OCI-M2 (cell line): ENCODE measurements at regions not wholly inside any gene's neighbourhood (a gene's known extent, or its start where the extent isn't known, plus 50 kb on each side); places are given as distances from the start of the nearest gene placed in this dataset.
"Not testable (repeated sequence)": the region's sequence is repeated elsewhere in the genome, so short reads cannot be mapped to it uniquely, and the experiment has no call there.

Experiments used
- DNase-seq: peaks from one replicate; lab custom pipeline; 2025; ENCODE audit not compliant: unreplicated experiment; lab: John Stamatoyannopoulos, UW

DNA sequence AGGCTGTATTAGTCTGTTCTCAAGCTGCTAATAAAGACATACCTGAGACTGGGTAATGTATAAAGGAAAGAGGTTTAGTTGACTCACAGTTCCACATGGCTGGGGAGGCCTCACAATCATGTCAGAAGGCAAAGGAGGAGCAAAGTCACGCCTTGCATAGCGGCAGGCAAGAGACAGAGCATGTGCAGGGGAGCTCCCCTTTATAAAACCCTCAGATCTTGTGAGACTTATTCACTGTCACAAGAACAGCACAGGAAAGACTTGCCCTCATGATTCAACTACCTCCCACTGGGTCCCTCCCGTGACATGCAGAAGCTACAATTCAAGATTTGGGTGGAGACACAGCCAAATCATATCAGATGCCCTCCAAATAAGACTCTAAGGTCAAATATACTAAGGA, 139.4 kb upstream of the TOP1 start:
- DNase-seq = not testable (repeated sequence)

DNA sequence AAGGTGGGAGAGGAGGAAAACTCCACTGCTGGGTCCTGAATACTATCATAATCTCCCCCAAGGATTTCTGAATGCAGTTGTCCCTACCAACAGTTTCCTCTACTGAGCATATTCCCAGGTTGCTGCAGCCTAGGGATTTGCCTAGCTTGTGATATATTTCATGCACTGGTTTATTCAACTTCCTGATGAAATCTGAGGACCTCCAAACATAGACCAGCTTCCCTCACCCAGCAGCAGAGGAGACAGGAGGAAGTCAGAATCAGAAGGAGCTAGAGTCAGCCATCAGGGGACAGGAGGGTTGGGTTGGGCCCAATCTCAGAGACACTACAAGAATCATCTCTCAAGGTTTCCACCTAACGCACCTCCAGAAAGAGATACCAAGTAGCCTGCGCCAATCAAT, 138.4 kb upstream of the TOP1 start:
- DNase-seq = no peak

DNA sequence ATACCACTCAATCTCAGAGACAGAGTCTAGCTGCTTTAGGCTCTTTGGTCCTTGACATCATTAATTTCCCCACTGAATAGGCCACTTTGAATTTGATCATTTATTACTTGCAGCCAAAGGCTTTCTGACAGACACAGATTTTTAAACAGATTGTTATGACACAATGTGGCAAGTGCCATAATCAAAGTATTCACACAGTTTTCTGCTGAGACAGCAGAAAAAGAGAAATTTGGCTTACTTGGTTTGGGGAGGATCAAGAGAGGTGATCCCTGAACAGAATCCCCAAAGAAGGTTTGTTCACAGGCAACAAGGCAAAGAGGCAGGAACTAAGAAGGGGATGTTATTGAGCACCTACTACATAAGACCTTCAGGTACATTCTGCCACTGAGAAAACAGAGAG, 138.0 kb upstream of the TOP1 start:
- DNase-seq = no peak

DNA sequence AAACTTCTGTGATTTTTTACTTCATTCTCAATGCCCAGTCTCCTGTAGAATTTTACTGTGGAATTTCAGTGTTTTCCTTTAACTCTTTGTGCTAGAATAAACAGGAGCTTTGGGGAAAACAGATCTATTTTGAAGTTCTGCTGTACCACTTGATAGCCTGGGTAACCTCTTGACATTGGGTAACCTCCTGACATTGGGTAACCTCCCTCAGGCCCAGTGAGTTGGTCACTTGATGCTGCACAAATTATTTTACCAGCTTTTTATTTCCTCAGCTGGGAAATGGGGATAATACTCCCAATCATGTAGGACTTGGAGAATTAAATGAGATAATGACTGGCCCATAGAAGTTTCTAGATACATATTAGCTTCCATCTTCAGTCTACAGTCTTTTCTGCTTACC, 137.3 kb upstream of the TOP1 start:
- DNase-seq = no peak

DNA sequence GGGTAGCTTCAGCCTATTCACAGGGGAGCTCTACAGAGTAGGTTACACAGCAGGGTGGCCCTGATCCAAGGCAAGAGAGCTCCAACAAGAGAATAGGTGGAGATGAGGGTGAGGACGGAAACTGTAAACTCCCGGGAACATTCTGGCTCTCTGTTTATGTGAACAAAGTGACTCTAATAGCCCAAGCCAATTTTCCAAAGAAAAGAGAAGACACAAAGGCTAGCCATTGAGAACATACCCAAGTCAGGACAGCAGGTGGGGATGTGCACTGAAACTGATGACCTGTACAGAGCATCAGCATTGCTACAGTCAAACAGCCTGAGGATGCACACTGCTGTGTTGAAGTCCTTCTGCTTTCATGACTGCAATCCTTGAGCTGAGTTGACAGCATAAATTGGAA, 136.0 kb upstream of the TOP1 start:
- DNase-seq = no peak

DNA sequence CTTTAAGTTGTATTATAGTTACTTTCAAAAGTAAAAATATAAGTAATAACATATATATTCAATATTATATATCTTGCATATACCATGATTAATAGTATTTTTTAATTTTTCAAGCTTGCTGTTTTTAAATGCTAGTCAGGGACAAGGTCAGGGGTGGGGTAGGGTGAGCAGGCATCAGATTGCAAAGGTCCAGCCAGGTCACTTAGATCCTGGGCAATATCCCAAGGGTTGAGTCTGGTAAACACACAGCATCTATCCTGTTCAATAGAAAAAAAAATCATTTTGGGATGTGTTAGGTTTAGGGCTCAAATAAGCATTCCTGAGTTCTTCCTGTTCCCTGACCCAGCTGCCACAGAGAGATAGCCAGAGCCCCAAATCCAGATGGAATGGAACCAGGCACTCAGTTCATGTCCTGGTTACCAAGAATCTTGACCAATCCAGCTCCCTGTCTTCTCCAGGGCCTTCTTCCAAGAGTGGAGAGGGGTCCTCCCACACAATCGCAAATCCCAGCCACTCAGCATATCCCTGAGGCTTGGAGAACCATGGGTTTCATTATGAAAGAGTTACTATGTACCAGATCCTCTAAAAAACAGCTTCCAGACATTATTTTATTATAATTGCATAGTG, 134.9 kb upstream of the TOP1 start:
- no peak for DNase-seq

DNA sequence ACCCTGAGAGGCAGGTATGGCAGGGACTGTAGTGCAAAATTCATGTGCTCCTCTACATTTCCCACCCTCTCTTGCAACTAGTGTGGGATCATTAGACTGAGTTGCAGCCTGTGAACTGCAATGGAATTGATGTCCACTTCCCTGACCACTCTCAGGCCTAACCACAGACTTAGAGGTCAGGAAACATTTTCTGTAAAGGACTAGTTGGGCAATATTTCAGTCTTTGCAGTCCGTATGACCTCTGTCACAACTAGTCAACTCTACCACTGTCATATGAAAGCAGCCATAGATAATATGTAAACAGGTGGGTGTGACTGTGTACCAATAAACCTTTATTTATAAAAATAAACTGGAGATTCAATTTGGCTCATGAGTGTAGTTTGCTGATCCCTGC, 134.4 kb upstream of the TOP1 start:
- no peak for DNase-seq

DNA sequence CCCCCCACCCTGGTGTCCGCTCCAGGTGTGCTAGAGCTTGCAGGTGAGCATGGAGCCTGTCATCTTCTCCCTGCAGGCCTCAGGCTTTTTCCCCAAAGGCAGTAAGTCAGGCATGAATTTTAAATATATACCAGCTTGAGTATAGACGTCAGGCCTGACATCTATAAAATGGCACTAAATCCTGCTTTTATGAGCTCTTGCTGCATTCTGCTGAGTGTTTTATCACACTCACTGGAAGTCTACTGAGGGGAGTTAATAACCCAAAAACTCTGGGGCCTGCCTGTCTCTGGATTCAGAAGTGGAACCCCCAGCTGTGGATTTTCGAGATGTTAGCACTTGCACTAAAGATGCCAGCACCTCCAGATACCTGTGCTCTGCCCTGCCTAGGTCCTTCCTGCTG, 133.4 kb upstream of the TOP1 start:
- no peak for DNase-seq

DNA sequence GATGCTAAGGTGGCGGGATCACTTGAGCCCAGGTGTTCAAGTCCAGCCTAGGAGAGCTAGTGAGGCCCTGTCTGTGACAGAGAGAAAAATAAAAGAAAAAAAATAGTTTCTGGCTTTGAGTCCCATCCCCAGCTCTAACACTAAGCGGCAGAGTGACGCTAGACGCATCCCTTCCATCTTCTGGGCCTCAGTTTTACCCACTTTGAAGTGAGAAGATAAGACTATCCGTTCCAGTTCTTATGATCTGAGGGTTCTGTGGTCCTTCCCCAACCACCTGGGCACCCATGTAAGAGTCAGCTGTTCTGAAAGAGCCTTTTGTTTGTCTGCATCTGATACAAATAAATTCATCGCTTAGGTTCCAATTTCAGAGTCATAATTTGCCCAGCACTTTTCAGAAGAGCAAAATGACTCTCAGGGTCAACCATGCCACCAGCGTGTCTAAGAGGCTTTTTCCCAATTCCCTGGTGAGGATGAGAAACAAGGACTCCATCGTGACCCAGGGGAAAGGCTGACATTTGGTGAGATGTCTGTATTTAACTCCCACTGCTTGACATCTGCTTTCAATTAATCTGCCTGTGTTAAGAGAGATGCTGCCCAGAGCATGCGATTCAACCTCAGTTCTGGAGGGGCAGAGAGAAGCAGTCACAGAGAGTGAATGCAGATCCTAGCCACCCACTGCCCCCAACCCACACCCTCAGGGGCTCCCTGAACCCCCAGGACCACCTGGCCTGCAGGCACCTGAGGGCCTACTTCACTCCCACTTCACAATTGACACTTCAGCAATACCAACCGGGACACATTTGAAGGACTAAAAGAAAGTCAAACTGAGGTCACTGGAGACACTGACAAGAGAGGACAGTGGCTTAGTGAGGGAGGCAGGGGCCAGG, 131.6 kb upstream of the TOP1 start:
- DNase-seq = no peak

DNA sequence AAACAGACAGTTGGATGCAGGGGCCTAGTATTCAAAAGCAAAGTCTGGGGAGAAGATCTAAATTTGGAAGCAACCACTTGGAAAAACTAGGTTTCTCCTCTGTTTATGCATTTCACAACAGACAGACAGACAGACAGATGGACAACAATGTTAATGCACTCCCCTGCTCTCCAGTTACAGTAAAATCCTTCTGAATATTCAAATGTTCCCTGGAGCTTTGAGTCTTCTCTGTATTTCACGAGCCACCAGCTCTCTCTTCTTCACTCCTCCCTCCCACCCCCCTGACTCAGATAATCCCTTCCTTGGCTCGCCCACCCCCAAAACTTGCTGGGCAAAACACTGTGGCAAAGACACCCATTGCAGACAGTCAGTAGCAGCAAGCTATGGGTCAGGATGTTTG, 129.3 kb upstream of the TOP1 start:
- no peak for DNase-seq

DNA sequence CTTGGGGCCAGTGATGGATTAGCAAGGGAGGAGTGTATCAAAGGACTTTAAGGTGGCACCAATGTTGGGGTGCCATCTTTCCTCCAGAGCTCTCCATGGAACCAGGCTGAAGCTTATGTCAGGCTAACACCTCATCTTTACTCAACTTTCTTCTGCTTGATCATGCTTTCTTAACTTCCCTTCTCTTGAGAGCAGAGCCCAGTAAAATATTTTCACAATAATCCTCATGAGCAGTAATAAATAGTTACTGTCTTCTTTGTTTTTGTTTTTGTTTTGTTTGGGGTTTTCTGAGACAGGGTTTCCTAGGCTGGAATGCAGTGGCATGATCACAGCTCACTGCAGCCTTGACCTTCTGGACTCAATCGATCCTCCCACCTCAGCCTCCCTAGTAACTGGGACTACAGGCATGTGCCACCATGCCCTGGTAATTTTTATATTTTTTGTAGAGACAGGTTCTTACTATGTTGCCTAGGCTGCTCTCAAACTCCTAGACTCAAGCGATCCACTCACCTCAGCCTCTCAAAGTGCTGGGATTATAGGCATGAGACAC, 127.9 kb upstream of the TOP1 start:
- no peak for DNase-seq

DNA sequence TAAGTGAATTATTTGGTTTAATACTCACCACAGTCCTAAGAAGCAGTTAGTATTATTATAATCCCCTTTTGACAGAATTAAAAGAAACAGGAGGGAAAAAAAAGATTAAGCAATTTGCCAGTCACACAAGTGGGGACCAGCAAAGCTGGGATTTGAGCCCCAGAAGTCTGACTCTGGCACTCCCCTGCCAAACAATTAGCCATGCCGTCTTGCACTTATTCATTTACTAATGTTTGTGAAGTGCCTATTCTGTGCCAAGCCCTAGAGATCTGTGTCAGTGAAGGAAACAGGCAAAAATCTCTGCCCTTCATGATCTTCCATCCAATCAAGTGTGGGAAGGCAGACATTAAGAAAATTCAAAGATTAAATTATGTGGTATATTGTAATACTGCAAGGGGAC, 126.0 kb upstream of the TOP1 start:
- DNase-seq = no peak

DNA sequence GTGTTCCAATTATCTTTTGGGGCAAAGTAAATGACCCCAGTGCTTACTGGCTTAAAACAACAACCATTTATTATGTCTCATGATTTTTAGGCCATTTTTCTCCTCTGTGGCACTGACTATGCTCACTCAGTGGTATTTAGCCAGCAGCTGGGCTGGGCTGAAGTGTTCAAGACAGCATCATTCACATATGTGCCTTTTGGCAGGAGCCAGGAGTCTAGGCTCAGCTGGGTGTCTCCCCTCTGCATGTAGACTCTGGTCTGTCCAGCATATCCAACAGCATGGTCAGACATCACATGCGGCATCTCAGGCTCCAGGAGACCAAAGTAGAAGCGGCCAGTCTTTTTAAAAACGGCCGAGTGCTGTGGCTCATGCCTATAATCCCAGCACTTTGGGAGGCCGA, 120.3 kb upstream of the TOP1 start:
- no peak for DNase-seq

DNA sequence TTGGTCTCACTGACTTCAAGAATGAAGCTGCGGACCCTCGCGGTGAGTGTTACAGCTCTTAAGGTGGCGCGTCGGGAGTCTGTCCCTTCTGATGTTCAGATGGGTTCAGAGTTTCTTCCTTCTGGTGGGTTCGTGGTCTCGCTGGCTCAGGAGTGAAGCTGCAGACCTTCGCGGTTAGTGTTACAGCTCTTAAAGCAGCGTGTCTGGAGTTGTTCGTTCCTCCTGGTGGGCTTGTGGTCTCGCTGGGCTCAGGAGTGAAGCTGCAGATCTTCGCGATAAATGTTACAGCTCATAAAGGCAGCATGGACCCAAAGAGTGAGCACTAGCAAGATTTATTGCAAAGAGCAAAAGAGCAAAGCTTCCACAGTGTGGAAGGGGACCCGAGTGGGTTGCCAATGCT, 119.1 kb upstream of the TOP1 start:
- DNase-seq = not testable (repeated sequence)

DNA sequence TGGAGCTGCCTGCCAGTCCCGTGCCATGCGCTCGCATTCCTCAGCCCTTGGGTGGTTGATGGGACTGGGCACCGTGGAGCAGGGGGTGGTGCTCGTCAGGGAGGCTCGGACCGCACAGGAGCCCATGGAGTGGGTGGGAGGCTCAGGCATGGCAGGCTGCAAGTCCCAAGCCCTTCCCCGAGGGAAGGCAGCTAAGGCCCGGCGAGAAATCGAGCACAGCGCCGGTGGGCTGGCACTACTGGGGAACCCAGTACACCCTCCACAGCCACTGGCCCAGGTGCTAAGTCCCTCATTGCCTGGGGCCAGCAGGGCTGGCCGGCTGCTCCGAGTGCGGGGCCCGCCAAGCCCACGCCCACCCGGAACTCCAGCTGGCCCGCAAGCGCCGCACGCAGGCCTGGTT, 118.2 kb upstream of the TOP1 start:
- not testable (repeated sequence) for DNase-seq

DNA sequence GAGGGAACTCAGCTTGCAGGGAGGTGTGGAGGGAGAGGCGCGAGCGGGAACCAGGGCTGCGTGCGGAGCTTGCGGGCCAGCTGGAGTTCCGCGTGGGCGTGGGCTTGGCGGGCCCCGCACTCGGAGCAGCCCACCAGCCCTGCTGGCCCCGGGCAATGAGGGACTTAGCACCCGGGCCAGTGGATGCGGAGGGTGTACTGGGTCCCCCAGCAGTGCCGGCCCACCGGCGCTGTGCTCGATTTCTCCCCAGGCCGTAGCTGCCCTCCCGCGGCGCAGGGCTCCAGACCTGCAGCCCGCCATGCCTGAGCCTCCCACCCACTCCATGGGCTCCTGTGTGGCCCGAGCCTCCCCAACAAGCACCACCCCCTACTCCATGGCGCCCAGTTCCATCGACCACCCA, 117.5 kb upstream of the TOP1 start:
- not testable (repeated sequence) for DNase-seq

DNA sequence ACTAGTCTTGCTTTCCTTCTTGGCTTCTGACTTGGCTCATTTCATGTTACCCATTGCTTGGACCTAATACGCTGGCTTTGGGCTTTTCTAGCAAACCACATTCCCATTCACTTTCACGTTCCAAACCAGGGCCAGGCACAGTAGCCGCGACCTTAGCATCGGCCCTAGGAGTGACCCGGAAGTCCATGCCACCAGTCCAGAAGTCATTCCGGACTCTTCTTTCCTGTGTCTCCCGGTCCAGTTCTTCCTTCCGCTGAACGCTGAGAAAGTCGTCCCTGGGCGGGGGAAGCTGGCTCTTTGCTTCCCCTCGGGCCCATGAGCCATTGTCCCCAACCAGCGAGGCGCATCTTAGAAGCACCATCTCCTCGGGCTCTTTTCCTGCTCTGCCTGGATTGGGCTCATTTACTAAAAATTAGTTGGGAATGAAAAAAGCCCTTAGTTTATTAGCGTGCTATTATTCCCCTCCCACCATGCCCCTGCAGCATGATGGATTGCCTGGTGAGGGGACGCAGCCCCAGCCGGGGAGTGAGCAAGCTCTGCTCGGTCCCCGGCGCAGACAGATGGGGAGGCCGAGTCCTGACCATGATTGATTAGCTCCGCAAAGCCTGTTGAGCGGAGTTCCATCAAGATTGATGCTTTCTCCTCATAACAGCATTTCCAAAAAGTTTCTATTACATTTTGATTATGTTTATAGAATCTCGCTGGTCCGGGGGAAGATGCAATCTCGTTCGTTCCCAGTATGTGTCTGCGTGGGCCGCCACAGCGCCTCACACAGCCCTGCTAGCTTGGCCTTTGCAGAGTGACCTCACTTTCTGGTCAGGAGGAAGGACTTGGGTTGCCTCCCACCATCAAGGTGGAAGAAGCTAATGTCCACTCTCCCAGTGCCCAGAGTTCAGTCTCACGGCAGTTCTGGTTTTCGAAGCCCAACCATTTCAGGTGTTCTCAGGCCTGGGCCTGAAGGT, 115.1 kb upstream of the TOP1 start:
- DNase-seq = no peak

DNA sequence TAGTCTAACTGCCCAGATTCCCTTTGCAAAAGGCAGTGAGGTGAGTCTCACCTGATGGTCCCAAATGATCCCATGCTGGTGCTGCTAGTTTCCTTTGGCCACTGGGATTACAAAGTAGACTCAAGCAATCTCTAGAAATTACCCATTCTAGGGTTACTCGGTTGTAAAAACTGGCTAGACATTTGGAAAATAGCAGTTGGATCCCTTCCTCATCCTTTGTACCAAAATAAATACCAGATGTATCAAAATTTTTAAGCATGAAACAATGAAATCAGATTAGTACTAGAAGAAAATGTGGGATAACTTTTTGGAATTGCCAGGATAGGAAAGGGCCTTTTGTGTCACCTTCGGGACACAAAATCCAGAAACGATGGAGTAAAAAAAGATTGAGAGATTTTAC, 112.9 kb upstream of the TOP1 start:
- DNase-seq = no peak

DNA sequence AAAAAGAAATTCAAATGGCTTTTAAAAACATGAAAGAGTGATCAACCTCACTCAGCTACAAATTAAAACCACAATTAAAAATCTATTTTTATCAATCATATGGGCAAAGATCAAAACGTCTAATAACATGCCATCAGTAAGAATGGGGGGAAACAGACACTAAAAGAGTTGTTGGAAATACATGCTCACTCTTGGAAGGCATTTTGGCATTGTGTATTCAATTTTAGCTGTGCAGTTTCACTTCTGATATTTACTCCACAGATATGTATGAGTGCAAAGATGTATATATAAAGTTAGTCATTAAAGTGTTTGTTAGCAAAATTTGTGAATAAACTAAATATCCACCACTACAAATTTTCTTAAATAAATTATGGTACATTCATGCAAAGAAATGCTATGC, 112.3 kb upstream of the TOP1 start:
- no peak for DNase-seq

DNA sequence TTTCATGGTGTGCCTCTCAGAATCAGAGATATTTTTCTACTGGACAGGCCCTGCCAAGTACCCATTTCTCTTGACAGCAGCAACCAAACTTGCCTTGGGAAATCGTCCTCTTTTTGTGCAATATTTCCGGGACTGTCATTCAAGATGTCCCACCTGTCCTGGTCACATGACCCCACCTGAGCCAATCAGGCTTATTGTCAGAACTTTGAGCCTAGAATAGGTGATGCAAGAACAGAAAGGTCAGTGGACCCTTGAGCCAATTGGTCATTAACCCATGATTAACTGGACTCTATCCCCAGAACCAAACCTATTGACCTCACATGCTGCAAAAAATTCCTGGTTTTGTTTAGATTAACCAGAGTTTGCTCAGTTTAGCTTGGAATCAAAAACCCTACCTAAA, 108.3 kb upstream of the TOP1 start:
- no peak for DNase-seq

DNA sequence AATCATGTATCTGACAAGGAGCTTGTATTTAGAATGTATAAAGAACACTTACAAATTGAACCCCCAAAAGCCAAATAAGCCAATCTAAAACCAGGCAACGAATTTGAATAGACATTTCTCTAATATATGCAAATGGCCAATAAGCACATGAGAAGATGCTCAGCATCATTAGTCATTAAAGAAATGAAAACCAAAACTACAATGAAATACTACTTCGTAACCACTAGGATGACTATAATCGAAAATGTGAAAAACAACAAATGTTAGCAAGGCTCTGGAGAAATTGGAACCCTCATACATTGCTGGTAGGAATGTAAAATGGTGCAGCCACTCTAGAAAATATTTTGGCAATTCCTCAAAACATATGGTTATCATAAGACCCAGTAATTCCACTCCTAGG, 105.8 kb upstream of the TOP1 start:
- DNase-seq = no peak
